Retina (tissue), 1 donor: ENCODE measurements at regions not wholly inside any gene's neighbourhood (a gene's known extent, or its start where the extent isn't known, plus 50 kb on each side); places are given as distances from the start of the nearest gene placed in this dataset.

Experiments
- DNase-seq: peaks from one replicate; pipeline ENCODE4 v3.0.0-alpha.2; 2016

- no peak for DNase-seq
These were observed 151.3 kb upstream of the IRX2 start for GRCh38 chr5:2902742-2903297.

DNA sequence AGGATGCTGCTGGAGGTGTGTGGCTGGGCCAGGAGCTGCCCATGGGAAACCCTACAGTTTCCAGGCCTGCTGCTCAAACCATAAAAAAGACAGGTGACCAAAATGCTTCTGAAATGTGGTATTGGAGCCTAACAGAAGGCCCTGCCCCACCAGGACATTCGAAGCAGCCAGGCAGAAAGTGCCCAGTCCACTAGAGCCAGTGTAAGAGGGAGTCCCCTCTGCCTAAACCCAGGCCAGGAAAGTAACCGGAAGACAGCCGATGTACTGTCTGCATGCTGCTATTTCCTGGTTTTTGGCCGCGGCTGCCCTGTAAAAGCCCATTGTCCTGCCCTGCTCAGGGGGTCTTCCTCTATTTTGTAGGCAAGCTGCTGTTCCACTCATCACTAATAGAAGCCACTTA is 150.7 kb upstream of the IRX2 start:
- no peak for DNase-seq

DNA sequence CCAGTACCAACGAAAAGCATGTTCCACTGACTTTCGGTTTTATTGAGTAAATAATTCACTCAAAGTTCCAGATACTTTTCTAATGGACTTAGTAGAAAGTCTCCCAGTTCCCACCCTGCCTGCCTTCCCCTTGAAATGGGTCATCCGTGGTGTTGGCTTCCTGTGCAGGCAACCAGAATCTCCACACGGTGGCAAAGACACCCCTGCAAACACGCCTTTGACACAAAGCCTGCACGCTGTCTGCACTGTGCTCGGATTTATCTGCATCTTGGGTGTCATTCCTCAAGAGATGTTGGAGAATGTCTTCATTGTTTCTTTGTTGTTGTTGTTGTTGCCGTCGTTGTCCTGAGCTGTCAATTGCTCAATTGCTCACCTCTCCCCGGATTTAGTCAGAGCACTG is 150.0 kb upstream of the IRX2 start:
- DNase-seq, result no peak

GRCh38 chr5:2901096-2901495 is 149.6 kb upstream of the IRX2 start:
- DNase-seq, result no peak

DNA sequence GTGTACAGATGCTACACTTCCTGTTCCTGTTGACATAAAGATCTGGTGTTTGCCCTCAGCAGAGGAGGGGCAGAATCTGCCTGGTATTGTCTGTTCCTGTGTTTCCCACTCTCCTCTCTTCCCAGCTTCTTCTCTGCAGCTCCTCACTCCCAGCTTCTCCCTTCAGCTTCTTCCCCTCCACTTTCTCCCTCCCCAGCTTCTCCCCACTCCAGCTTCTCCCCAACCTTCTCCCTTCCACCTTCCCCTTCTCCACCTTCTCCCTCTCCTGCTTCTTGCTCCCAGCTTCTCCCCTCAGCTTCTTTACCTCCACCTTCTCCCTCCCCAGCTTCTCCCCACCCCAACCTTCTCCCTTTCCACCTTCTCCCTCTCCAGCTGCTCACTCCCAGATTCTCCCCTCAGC is 148.9 kb upstream of the IRX2 start:
- DNase-seq, result no peak

DNA sequence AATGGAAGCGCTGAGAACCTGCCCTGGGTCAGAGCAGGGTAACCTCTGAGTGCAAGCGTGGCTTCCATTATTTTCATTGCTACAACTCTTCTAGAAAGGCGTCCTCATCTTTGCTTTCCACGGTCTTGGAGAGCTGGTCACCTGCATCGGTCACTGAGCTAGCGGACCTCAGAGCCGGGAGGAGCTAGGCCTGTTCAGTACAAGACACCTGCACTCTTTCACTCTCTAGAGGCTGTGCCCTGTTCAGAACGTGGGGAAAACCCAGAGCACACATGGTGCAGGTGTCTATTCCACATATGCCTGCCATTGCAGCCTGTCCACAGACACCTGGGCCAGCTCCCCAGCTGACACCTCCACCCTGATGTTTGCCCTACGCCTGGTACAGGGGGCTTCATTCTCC is 147.8 kb upstream of the IRX2 start:
- no peak for DNase-seq

DNA sequence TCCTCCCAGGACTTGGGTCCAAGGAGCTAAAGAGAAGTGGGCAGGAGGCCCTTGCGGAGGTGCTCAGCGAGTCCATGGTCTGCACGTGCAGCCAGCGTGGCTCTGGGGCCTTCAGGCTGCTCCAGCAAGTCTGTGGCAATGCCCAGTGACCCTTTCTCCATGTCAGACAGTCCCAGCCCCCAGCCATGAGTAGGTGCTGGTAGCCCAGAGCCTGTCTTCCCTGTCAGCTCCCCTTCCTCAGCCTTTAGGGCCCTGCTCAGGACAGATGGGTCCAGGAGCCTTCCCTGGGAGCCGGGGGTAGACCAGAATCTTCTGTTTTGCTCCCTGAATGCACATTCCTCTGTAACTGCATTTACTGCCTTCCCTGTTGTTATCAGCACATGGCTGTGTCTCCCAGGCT is 147.2 kb upstream of the IRX2 start:
- DNase-seq, result no peak

DNA sequence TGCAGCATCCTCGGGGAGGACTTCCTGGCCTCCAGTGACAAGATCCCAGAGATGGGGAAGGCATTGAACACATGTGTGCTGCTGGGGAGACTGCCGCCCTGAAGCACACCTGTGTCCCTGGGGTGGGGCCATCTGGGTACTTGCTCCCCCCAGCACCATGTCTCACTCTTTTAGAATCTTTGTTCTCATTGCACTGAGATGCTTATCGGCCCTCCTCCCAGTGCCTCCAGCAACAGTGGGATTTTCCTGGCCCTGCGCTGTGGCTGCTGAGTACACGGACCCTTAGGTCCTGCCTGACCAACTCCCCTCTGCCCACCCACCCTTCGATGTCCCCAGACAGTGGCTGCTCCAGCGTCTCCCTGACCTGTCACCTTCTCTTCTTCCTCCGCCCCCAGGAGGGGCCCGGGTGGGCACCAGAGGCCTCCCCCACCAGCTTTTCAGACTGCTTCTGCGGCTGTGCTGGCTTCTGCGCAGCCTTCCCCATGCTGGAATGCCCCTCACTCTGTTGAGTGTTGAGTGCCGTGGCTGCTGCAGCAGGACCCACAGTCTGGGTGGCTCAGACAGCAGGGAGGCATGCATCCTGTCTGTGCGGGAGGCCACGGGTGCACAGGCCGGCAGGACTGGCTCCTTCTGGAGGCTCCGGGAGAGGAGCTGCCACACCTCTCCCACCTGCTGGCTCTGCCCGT is 145.9 kb upstream of the IRX2 start:
- no peak for DNase-seq

DNA sequence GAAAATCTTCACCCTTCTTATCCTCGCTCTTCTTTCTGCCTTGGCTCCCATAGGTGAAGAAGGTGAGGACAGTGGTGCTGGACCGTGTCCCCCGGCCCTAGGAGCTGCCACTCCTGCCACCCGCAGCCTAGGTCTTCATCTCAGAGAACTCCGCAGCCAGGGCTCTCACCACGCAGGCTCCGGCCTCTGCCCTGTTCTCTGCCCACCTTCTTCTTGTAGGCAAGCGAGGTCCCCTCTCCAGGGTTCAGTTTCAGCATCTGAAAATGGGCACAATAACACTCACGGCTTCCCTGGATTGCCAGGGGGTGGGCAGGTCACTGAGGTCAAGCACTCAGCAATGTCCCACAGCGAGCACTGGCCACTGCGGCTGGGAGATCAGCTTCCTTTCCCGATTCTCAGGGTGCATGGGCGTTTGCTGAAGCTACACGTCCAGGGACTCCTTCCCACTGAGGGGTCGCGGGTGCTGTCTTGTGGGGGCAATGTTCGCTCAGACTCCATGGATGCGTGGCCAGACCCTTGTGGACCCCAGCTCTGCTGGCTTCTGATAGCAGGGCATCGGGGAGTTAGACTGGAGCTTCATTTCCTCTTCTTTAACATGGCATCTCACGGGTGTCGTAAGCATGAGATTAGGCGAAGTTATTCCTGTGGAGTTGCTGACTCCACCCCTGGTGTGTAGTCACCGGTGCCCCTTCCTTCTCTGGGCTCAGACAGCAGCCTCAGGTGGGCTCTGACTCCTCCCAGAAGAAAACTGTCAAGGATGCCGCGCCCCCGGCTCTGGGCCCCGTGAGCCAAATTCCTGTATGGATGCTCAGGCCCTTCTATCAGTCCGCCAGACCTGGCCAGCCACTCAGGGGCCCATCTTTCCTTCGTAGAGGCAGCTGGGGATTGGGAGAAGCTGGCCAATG is 145.1 kb upstream of the IRX2 start:
- no peak for DNase-seq

DNA sequence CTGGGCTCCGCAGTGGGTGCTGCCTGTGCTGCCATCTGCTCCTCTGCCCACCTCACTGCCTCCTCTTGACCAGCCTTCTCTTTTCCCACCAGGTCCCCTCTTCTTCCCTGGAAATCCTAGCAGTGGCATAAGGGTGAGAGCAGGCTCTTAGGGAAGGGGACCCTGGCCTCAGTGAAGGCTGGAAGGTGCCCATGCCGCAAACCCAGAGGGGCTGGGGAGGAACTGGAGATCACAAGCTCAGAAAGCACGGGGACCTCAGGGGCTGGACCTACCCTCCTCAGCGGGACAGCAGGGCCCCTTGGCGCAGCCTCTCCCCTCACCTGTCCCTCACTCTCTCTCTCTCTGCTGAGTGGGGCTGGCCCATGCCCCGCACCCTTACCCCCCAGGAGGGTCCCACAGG is 144.4 kb upstream of the IRX2 start:
- DNase-seq, result no peak

GRCh38 chr5:2895196-2895595 is 143.7 kb upstream of the IRX2 start:
- DNase-seq, result no peak

DNA sequence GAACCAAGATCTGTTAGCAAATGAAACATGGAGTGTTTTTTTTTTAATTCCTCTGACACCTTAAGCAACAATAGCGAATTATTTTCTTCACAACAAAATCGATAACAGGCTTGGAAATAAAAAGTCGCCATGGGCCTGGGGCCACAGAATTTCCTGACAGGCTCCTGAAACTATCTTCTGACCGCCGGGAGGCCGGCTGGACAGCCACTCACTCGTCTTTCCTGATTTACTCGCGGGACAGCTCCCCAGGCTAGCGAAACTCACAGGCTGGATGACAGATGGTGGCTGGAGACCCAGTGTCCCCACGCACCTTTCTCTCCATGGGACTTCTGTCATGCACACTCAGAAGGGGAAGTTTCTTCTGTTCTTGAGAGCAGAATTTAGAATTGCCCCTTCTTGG is 143.3 kb upstream of the IRX2 start:
- DNase-seq, result no peak

GRCh38 chr5:2894316-2894715 is 142.8 kb upstream of the IRX2 start:
- DNase-seq, result no peak

DNA sequence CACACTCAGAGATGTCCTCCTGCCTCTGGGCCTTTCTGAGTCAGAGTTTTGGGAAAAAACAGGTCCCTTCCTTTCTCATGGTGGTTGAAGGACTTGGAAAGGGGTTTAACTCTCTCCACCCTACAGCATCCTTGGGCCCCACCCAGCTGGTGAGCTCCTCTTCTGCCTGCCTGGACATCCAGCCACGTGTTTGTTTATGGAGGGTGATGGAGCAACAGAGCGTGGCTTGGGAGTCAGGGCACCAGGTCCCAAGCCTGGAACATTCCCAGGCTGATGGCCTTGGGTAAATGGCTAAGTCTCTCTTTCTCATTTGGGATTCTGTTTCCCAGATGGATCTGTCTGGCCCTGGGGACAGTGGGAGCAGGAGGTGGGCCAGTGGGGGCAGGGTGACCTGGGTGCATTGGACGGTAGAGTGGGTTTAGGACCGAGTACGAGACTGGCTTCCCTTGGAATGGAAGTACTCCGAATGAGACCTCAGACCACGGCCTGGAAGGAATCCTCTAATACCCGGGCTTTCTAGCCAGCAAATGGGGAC is 141.1 kb upstream of the IRX2 start:
- DNase-seq, result no peak

DNA sequence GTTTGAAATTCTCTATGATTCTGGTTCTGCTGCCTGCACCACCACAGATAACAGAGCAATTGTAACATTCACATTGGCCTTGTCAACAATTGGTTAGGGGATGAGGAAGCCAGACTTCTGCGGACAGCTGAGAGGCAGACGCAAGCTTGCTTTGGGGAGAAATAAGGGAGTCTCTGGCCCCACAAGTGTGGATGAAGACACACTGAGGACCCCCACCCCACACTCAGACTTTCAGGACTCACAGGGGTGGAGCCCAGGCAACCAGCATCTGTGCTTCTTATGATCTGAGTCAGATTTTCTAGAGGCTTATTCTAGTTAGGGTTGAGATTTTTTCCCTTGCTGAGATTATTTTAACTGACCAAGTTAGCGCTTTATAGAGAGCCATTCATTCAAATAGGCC is 140.3 kb upstream of the IRX2 start:
- DNase-seq, result no peak

- DNase-seq, result no peak
These were observed 138.5 kb upstream of the IRX2 start for GRCh38 chr5:2890011-2890410.

DNA sequence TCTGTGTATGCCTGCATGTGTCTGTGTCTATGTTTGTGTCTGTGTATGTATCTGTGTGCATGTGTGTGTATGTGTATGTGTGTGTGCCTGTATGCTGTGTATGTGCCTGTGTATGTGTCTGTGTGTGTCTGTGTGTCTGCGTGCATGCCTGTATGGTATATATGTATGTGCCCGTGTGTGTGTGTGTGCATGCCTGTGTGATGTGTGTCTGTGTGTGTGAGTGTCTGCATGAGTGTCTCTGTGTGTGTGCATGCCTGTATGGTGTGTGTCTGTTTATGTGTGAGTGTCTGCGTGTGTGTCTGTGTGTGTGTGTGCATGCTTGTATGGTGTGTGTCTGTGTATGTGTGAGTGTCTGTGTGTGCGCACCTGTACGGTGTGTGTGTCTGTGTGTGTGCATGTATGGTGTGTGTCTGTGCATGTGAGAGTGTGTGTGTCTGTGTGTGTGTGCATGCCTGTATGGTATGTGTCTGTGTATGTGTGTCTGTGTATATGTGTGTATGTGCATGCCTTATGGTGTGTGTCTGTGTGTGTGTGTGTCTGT is 137.1 kb upstream of the IRX2 start:
- no peak for DNase-seq

DNA sequence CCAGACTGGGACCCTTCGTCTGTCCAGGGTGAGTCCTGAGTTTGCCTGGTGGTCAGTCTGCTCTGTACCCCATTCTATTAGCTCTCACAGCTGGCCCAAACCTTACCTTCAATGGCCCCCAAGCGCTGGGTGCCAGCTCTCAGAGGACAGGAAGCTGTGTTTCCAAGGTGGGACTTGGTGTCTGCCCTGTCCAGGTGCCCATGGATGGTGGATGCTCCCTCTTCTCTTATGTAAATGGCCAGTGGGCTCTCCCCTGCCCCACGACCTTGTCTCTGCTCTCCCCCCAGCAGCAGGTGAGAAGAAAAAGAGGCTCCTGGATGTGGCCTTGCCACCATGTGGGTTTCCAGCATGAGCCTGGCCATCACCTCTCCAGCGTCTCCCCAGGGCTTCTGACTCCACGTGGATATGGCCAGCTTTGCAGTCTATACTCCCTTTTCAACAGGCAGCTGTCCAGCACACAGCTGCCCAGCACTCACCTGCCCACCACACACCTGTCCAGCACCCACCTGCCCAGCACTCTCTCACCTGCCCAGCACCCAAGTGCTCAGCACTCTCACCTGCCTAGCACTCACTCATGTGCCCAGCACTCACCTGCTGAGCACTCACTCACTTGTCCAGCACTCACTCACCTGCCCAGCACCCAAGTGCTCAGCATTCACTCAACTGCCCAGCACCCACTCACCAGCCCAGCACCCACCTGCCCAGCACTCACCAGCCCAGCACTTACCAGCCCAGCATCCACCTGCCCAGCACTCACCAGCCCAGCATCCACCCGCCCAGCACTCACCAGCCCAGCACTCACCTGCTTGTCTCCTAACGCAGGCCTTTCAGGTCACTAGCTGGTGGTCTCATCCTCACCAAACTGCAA is 136.2 kb upstream of the IRX2 start:
- no peak for DNase-seq

DNA sequence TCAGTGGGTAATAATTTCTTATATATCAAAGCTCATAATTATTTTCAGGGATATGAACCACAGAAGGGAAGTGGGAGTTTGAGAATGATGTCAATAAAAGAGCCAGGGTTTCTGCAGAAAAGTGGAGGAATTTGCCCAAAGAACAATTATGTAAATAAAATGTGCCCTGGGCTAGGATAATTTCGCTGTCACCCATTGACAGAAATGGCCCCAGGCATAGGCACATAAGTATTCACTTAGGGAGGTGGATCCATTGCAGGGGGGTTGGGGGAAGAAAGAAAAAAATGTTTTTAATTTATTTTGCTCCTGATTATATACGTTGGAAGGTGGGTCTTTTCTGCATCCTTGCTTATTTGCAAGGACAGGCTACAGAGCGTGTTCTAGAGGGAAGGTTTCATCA is 135.1 kb upstream of the IRX2 start:
- no peak for DNase-seq

DNA sequence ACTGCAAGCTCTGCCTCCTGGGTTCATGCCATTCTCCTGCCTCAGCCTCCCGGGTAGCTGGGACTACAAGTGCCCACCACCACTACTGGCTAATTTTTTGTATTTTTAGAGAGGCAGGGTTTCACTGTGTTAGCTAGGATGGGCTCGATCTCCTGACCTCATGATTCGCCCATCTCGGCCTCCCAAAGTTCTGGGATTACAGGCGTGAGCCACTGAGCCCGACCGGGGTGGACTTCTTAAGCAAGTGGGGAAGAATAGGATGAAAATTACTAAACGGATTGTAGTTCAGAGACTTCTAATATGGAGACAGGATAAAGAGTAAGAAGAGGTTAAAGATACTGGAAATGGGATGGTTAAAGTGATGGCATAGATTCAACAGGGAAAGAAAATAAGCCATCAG is 132.3 kb upstream of the IRX2 start:
- DNase-seq, result no peak

DNA sequence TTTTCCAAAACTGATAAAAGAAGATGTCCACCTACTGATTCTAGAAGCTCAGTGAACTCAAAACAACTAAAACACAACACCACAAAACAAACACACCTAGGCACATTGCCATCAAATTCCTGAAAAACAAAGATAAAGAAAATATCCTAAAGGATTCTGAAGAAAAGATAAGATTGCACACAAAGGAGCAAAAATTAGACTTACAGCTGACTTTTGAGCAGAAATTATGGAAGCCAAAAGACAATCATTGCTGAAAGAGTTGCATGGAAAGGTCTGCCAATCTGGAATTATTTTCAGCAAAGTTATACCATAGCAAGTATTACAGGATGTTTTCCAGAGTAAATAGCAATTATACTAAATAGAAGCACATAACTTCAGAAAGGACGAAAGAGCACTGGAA is 128.2 kb upstream of the IRX2 start:
- DNase-seq, result no peak

DNA sequence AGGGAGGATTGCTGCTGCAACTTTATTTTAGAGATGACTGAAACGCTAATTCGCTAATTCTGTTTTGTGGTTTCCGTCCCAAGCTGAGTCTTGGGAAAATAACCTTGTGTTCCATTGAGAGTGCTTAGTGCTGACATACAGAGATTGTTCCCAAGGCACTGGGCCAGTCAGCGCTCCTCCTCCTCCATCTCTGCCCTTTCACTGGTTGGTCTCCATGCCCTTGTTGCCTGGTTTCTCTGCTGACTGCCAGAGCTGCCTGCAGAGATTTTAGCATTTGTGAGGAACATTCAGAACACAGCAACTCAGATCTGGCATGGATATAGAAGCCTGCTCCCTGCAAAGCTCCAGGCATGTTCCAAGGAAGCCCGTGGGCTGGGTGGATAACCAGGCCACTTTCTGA is 126.0 kb upstream of the IRX2 start:
- no peak for DNase-seq

DNA sequence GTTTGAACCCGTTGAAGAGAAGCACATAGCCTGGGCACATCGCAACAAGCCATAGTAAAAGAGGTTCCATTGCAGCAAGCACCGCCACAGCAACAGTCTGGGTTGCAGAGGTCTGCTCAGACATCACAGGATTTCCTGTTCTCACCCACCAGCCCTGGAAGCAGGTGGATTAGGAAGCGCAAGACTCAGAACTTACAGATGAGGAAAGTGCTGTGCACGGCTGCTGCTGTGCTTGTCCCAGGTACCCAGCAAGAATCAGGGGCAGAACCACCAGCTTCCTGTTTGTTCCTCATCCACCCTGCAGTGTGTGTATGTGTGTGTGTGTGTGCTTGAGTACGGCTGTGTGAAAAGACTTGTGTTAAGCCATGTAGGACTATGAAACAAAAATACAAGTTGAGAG is 124.7 kb upstream of the IRX2 start:
- no peak for DNase-seq
